OCI-LY7 (cell line): ENCODE measurements at regions not wholly inside any gene's neighbourhood (a gene's known extent, or its start where the extent isn't known, plus 50 kb on each side); places are given as distances from the start of the nearest gene placed in this dataset.

Experiments used
- EZH2phosphoT487 ChIP-seq: fragments of 200-600 bp; sonication (generic); IDR thresholded peaks from 2 replicates; pipeline ENCODE4 v1.6.1; 2018; ENCODE audit warnings: low read depth, borderline replicate concordance, mild to moderate bottlenecking, mixed run types, antibody characterized with exemption, low read length, moderate library complexity, mixed read lengths
- TF ChIP-seq, protein P1 (sequence below): fragments of 200-600 bp; sonication (generic); conservative IDR thresholded peaks from 2 replicates; pipeline ENCODE4 v1.5.1; 2014; ENCODE audit warnings: mild to moderate bottlenecking, antibody characterized with exemption, low read length, moderate library complexity, mixed read lengths

DNA sequence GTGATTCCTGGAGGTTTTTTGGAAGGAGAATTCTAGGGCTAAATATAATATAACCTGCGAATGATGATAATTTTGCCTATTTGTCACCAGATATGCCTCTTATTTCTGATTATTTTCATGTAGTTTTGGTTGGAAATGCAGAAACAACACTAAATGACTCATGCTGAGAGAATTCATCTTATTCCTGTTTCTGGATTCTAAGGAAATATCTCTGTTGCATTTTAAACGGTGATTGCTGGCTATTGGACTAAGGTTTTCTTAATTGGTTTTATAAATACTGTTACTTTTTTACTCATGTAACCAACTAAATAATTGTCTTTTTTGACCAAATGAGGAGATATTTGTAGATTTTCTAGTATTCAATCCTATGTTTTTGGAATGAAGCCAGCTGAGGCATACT lies 204.9 kb upstream of the NPSR1 start:
- TF ChIP-seq, protein P1, sequence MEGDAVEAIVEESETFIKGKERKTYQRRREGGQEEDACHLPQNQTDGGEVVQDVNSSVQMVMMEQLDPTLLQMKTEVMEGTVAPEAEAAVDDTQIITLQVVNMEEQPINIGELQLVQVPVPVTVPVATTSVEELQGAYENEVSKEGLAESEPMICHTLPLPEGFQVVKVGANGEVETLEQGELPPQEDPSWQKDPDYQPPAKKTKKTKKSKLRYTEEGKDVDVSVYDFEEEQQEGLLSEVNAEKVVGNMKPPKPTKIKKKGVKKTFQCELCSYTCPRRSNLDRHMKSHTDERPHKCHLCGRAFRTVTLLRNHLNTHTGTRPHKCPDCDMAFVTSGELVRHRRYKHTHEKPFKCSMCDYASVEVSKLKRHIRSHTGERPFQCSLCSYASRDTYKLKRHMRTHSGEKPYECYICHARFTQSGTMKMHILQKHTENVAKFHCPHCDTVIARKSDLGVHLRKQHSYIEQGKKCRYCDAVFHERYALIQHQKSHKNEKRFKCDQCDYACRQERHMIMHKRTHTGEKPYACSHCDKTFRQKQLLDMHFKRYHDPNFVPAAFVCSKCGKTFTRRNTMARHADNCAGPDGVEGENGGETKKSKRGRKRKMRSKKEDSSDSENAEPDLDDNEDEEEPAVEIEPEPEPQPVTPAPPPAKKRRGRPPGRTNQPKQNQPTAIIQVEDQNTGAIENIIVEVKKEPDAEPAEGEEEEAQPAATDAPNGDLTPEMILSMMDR, result no peak
- TF ChIP-seq EZH2phosphoT487, result no peak
